ENCODE measurements at regions not wholly inside any gene's neighbourhood (a gene's known extent, or its start where the extent isn't known, plus 50 kb on each side); places are given as distances from the start of the nearest gene placed in this dataset.

DNA sequence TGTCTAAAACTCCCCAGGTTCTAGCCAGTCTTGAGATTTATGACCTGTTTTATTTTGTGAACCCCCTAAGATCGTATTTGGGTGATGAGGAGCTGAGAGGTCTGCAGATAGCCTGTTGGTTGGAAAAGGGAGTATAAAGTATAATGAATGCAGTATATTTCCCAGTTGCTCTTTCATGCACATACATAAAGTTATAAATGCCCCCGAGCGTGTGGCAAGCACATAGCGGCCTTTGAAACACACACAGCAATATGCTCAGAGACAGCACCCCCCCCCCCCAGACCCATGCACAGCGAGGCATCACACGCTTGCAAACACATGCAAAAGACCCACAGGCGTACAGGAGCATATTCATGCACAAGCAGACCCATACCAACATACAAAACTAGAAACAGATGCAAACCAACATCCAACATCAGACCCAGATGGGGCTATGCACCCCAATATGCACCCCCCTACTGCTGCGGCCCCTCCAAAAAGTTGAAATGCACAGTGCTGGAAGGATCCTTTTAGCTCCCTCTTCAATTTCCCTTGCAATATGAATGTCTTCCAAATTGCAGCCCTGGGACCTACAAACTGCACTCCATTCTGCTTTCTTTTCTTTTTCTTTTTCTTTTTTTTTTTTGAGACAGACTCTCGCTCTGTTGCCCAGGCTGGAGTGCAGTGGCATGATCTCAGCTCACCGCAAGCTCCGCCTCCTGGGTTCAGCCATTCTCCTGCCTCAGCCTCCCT lies 82.2 kb upstream of the TBX3 start:
- Histone ChIP-seq H3K4me3 (ENCODE audit: low read depth, low read length) (no peak overlapping the region), H3K27me3 (ENCODE audit: control insufficient read depth, insufficient read depth, low read length) (no peaks in the 10 kb centered on the region), H3K4me1 (ENCODE audit: control insufficient read depth, insufficient read depth, low read length, poor library complexity, severe bottlenecking) (no peaks in the 10 kb centered on the region), H3K27ac (ENCODE audit: insufficient read depth, low read length, poor library complexity, severe bottlenecking) (no peak overlapping the region), H3K9me3 (ENCODE audit: control insufficient read depth in 2 of 2, low read length in 2 of 2) (no peaks in the 10 kb centered on the region), H3K36me3 (ENCODE audit: control insufficient read depth, insufficient read depth, low read length) (no peaks in the 10 kb centered on the region)
- Mint-ChIP-seq H3K4me3 (no peak overlapping the region), H3K9me3 (peaks cover 0 to 5% (median 1%) of the 10 kb centered on the region in 7 donors), H3K36me3 (no peaks in the 10 kb centered on the region), H3K27me3 (no peaks in the 10 kb centered on the region), H3K4me1 (peaks cover 0 to 2% (median 0%) of the 10 kb centered on the region in 4 donors), H3K27ac (no peak overlapping the region)
- ATAC-seq (ENCODE audit: low read depth in 2 of 2) (no peak), DNase-seq (no peak)

DNA sequence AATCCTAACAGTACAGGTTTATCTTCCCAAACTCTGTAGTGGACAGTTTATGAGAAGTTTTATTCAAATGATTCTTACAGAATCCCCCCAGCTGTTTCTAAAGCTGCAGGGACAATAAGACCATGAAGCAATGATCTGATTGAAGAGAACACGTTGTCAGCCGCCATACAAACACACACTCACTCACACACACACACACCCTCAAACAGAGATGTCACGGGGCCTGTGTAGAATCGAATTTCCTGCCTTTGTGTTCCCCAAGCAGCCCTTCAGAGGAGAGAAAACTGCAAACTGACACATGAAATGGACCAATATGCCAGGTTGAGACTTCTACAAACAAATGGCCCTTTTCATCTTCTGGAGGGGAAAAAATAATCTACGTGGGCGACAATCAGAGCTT lies 80.5 kb upstream of the TBX3 start:
- Histone ChIP-seq H3K4me1 (ENCODE audit: control insufficient read depth, insufficient read depth, low read length, poor library complexity, severe bottlenecking) (no peaks in the 10 kb centered on the region), H3K27me3 (ENCODE audit: control insufficient read depth, insufficient read depth, low read length) (no peaks in the 10 kb centered on the region), H3K36me3 (ENCODE audit: control insufficient read depth, insufficient read depth, low read length) (no peaks in the 10 kb centered on the region), H3K27ac (ENCODE audit: insufficient read depth, low read length, poor library complexity, severe bottlenecking) (no peak overlapping the region), H3K4me3 (ENCODE audit: low read depth, low read length) (no peak overlapping the region), H3K9me3 (ENCODE audit: control insufficient read depth in 2 of 2, low read length in 2 of 2) (no peaks in the 10 kb centered on the region)
- ATAC-seq (ENCODE audit: low read depth in 2 of 2) (no peak), DNase-seq (no peak)
- H3K4me1 Mint-ChIP-seq, result peaks cover 0 to 2% (median 0%) of the 10 kb centered on the region in 4 donors
- H3K27ac Mint-ChIP-seq, result no peak overlapping the region
- no peaks in the 10 kb centered on the region for H3K27me3 Mint-ChIP-seq
- peaks cover 0 to 5% (median 1%) of the 10 kb centered on the region in 7 donors for H3K9me3 Mint-ChIP-seq
- H3K4me3 Mint-ChIP-seq, result no peak overlapping the region
- H3K36me3 Mint-ChIP-seq, result no peaks in the 10 kb centered on the region

DNA sequence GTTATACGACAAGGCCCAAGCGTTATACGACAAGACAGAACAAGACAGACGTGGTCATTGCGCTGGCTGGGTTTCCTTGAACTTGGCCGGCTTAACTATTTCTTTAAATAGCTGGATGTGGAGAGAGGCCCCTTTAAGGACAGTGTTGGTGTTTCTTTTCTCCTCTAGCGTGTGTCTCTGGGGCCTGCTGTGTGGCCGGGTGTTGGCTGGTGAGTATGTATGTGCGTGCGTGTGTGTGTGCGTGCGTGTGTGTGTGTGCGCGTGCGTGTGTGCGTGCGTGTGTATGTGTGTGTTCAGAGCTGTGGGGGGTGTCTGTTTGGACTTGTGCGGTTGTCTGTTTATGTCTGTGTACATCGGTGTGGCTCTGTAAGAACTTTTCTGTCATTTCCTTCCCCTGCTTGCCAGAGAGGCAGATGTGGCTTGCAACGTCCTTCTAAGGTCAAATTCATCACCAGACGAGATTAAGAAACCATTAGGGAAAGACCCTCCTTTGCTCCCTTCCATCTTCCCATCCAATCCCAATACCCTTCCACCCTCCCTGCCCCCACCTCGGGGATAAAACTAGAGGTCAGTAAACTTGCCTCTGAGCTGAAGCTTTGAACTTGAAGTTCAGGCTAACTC lies 78.6 kb upstream of the TBX3 start:
- Histone ChIP-seq H3K27ac (ENCODE audit: insufficient read depth, low read length, poor library complexity, severe bottlenecking) (no peak overlapping the region), H3K36me3 (ENCODE audit: control insufficient read depth, insufficient read depth, low read length) (no peaks in the 10 kb centered on the region), H3K9me3 (ENCODE audit: control insufficient read depth in 2 of 2, low read length in 2 of 2) (no peaks in the 10 kb centered on the region), H3K27me3 (ENCODE audit: control insufficient read depth, insufficient read depth, low read length) (no peaks in the 10 kb centered on the region), H3K4me1 (ENCODE audit: control insufficient read depth, insufficient read depth, low read length, poor library complexity, severe bottlenecking) (no peaks in the 10 kb centered on the region), H3K4me3 (ENCODE audit: low read depth, low read length) (no peak overlapping the region)
- Mint-ChIP-seq H3K27ac (no peak overlapping the region), H3K36me3 (no peaks in the 10 kb centered on the region), H3K4me1 (peaks cover 0 to 2% (median 0%) of the 10 kb centered on the region in 4 donors), H3K27me3 (no peaks in the 10 kb centered on the region), H3K9me3 (peaks cover 0 to 8% (median 3%) of the 10 kb centered on the region in 7 donors), H3K4me3 (no peak overlapping the region)
- no peak for ATAC-seq (ENCODE audit: low read depth in 2 of 2)
- DNase-seq, result no peak

DNA sequence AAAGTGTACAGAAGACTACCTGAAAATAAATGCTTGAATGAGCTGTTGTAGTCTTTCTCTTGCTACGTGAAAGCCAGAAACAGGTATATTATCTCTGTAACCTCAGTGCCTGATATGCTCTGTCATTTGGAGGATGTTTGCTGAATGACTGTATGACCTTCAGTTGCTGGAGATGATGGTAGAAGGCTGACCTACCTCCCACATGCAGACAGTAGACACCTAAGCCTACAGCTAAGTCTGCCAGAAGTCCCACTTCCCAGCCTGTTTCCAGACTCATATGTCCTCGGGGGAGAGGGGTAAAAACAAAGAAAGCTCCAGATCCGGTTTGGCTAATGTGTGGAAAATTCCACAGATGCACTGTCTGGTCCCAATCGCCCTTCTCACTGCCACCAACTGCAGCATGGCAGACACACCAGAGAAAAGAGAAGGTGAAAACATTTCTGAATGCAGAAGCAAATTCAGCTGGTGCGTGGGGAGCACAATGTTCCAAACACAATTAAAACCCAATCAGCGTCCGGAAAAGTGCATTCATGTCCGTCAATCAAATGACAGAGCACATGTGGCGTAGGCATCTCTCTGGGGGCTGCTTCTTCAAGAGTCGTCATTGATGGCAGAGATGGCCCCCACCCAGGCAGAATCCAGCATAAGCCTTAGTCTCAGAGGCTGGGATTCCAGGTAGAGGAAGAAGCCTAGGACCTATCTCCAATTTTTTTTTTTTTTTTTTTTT lies 76.3 kb upstream of the TBX3 start:
- Mint-ChIP-seq H3K9me3 (peaks cover 0 to 7% (median 2%) of the 10 kb centered on the region in 7 donors), H3K36me3 (no peaks in the 10 kb centered on the region), H3K27ac (no peak overlapping the region), H3K4me3 (no peak overlapping the region), H3K4me1 (peaks cover 0 to 2% (median 0%) of the 10 kb centered on the region in 4 donors), H3K27me3 (no peaks in the 10 kb centered on the region)
- DNase-seq (no peak), ATAC-seq (ENCODE audit: low read depth in 2 of 2) (no peak)
- no peak overlapping the region for H3K27ac ChIP-seq (ENCODE audit: insufficient read depth, low read length, poor library complexity, severe bottlenecking)
- no peaks in the 10 kb centered on the region for H3K9me3 ChIP-seq (ENCODE audit: control insufficient read depth in 2 of 2, low read length in 2 of 2)
- H3K4me1 ChIP-seq (ENCODE audit: control insufficient read depth, insufficient read depth, low read length, poor library complexity, severe bottlenecking), result no peaks in the 10 kb centered on the region
- no peak overlapping the region for H3K4me3 ChIP-seq (ENCODE audit: low read depth, low read length)
- no peaks in the 10 kb centered on the region for H3K36me3 ChIP-seq (ENCODE audit: control insufficient read depth, insufficient read depth, low read length)
- H3K27me3 ChIP-seq (ENCODE audit: control insufficient read depth, insufficient read depth, low read length), result no peaks in the 10 kb centered on the region

DNA sequence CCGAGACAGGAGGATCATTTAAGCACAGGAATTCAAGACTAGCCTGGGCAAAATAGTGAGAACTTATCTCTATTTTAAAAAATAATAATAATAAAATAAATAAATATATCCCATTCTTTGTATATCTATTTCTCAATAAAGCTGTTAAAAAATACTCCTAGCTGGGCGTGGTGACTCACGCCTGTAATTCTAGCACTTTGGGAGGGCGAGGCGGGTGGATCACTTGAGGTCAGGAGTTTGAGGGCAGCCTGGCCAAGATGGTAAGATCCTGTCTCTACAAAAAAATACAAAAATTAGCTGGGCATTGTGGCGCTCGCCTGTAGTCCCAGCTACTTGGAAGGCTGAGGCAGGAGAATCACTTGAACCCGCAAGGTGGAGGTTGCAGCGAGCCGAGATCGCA lies 75.7 kb upstream of the TBX3 start:
- H3K27me3 Mint-ChIP-seq, result no peaks in the 10 kb centered on the region
- H3K27ac Mint-ChIP-seq, result no peak overlapping the region
- ATAC-seq (ENCODE audit: low read depth in 2 of 2), result no peak
- no peaks in the 10 kb centered on the region for H3K4me1 ChIP-seq (ENCODE audit: control insufficient read depth, insufficient read depth, low read length, poor library complexity, severe bottlenecking)
- H3K4me1 Mint-ChIP-seq, result peaks cover 0 to 2% (median 0%) of the 10 kb centered on the region in 4 donors
- H3K9me3 ChIP-seq (ENCODE audit: control insufficient read depth in 2 of 2, low read length in 2 of 2), result no peaks in the 10 kb centered on the region
- no peaks in the 10 kb centered on the region for H3K36me3 ChIP-seq (ENCODE audit: control insufficient read depth, insufficient read depth, low read length)
- no peak overlapping the region for H3K4me3 Mint-ChIP-seq
- no peaks in the 10 kb centered on the region for H3K36me3 Mint-ChIP-seq
- H3K9me3 Mint-ChIP-seq, result peaks cover 0 to 7% (median 2%) of the 10 kb centered on the region in 7 donors
- no peak overlapping the region for H3K27ac ChIP-seq (ENCODE audit: insufficient read depth, low read length, poor library complexity, severe bottlenecking)
- H3K27me3 ChIP-seq (ENCODE audit: control insufficient read depth, insufficient read depth, low read length), result no peaks in the 10 kb centered on the region
- no peak overlapping the region for H3K4me3 ChIP-seq (ENCODE audit: low read depth, low read length)
- no peak for DNase-seq

DNA sequence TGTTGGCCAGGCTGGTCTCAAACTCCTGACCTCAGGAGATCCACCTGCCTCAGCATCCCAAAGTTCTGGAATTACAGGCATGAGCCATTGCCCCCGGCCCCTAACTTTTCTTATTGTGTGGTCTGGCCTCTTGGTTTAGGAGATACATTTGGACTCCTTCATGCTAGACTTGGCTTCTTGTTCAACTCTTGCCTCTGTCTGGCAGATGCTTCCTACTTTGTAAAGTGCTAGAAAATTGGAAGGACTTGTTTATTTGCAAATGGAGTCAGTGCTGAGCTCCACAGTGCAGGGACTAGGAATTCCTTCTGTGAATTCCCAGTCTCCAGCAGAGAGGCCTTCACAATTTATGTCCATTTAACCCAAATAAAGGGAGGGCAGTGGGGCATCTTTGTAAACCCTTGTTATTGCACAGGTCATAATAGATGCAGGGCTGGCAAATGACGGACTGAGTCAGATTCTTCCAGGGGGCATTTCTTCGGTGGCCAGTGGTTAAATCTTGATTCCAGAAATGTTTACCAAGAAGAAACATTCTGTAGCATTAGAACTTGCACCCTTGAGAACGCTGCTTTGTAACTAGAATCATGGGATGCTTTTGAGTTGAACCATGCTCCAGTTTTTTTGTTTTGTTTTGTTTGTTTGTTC lies 73.8 kb upstream of the TBX3 start:
- Histone ChIP-seq H3K27me3 (ENCODE audit: control insufficient read depth, insufficient read depth, low read length) (no peaks in the 10 kb centered on the region), H3K9me3 (ENCODE audit: control insufficient read depth in 2 of 2, low read length in 2 of 2) (no peaks in the 10 kb centered on the region), H3K27ac (ENCODE audit: insufficient read depth, low read length, poor library complexity, severe bottlenecking) (no peak overlapping the region), H3K36me3 (ENCODE audit: control insufficient read depth, insufficient read depth, low read length) (no peaks in the 10 kb centered on the region), H3K4me1 (ENCODE audit: control insufficient read depth, insufficient read depth, low read length, poor library complexity, severe bottlenecking) (no peaks in the 10 kb centered on the region), H3K4me3 (ENCODE audit: low read depth, low read length) (no peak overlapping the region)
- H3K36me3 Mint-ChIP-seq, result no peaks in the 10 kb centered on the region
- H3K27me3 Mint-ChIP-seq, result no peaks in the 10 kb centered on the region
- no peak overlapping the region for H3K27ac Mint-ChIP-seq
- H3K4me3 Mint-ChIP-seq, result no peak overlapping the region
- no peak for DNase-seq
- peaks cover 0 to 2% (median 0%) of the 10 kb centered on the region in 4 donors for H3K4me1 Mint-ChIP-seq
- peaks cover 0 to 7% (median 1%) of the 10 kb centered on the region in 7 donors for H3K9me3 Mint-ChIP-seq
- ATAC-seq (ENCODE audit: low read depth in 2 of 2), result no peak

DNA sequence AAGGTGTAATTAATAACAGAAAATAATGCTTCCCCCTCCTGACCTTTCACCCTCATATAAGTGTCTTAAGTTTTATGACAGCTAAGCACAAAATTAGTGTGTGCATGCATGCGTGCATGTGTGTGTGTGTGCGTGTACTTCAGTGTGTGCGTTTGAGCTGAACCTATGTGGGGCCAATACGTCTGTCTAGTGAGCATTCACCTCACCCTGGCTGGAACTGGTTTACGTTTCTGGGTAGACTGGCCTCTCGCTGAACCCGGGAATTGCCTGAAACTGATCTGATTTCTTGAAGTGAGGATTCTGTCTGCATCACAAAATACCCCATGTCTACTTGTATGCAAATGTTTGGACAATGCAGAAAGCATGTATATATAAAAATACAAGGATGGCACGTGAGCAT lies 68.2 kb upstream of the TBX3 start:
- ATAC-seq (ENCODE audit: low read depth in 2 of 2), result no peak
- Histone ChIP-seq H3K27me3 (ENCODE audit: control insufficient read depth, insufficient read depth, low read length) (no peaks in the 10 kb centered on the region), H3K27ac (ENCODE audit: insufficient read depth, low read length, poor library complexity, severe bottlenecking) (no peak overlapping the region), H3K36me3 (ENCODE audit: control insufficient read depth, insufficient read depth, low read length) (no peaks in the 10 kb centered on the region), H3K4me3 (ENCODE audit: low read depth, low read length) (no peak overlapping the region), H3K9me3 (ENCODE audit: control insufficient read depth in 2 of 2, low read length in 2 of 2) (no peaks in the 10 kb centered on the region), H3K4me1 (ENCODE audit: control insufficient read depth, insufficient read depth, low read length, poor library complexity, severe bottlenecking) (no peaks in the 10 kb centered on the region)
- H3K9me3 Mint-ChIP-seq, result peaks cover 0 to 5% (median 0%) of the 10 kb centered on the region in 7 donors
- no peak for DNase-seq
- no peak overlapping the region for H3K4me3 Mint-ChIP-seq
- H3K36me3 Mint-ChIP-seq, result no peaks in the 10 kb centered on the region
- no peak overlapping the region for H3K27ac Mint-ChIP-seq
- H3K27me3 Mint-ChIP-seq, result peaks cover 4% of the 10 kb centered on the region
- H3K4me1 Mint-ChIP-seq, result no peaks in the 10 kb centered on the region
